Hematopoietic multipotent progenitor cell treated with erythropoietin and hydrocortisone succinate and interleukin-3 and kit ligand, for 6 days (in vitro differentiated cells): ENCODE measurements at regions not wholly inside any gene's neighbourhood (a gene's known extent, or its start where the extent isn't known, plus 50 kb on each side); places are given as distances from the start of the nearest gene placed in this dataset.
"Not testable (repeated sequence)": the region's sequence is repeated elsewhere in the genome, so short reads cannot be mapped to it uniquely, and the experiment has no call there.

Experiments used
- DNase-seq: peaks from one replicate; pipeline ENCODE4 v3.0.0-alpha.2; 2015

GRCh38 chr10:20381761-20382160, 515.4 kb downstream of the NEBL start:
- DNase-seq = no peak

GRCh38 chr10:20380401-20380800, 516.7 kb downstream of the NEBL start:
- no peak for DNase-seq

- no peak for DNase-seq
Measured at GRCh38 chr10:20372748-20373147, 524.4 kb downstream of the NEBL start.

DNA sequence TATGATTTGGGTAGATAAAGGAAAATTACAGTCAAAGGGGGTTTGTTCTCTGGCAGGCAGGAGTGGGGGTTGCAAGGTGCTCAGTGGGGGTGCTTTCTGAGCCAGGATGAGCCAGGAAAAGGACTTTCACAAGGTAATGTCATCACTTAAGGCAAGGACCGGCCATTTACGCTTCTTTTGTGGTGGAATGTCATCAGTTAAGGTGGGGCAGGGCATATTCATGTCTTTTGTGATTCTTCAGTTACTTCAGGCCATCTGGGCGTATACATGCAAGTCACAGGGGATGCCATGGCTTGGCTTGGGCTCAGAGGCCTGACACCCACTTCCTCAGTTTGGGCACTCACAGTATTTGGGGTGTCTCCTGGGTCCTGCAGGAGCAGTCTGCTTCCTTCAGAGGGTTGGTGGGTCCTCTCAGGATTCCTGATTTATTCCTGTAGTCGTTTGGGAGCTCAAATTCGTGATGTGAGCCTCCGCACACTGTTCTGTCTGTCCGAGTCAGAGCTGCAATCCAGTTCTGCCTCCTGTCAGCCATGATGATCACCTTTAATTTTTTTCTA, 526.1 kb downstream of the NEBL start:
- DNase-seq = not testable (repeated sequence)

GRCh38 chr10:20369863-20370736, 527.0 kb downstream of the NEBL start:
- no peak for DNase-seq

DNA sequence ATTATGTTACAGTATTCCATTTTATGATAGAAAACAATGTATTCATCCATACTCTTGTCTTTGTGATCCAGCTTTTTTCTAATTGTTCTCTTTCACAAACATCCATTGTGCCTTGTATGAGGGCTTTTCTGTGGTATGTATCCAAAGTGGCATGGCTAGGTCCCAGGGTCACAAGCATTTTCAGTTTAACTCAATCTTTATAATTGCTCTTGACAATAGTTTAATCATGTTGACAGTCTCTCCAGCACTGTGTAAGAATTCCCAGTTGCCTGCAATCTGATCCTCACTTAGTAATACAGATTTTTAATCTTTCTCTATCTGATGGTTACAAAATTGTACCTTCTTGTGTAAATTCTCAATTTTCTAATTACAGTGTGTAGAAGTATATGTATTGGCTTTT, 533.4 kb downstream of the NEBL start:
- no peak for DNase-seq

- no peak for DNase-seq
Measured at GRCh38 chr10:20355915-20356314, 539.7 kb downstream of the PLXDC2 start.

DNA sequence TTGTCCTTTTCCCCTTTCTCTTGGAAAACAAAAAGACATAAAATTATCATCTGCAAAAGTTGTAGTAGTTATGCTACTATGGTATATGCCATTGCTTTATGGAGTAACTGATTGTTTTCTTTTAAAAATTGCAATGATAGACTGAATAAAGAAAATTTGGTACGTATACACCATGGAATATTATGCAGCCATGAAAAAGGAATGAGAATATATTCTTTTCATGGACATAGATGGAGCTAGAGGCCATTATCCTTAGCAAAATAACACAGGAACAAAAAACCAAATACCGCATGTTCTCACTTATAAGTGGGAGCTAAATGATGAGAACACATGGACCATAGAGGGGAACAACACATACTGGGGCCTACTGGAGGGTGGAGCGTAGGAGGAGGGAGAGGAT, 538.8 kb downstream of the PLXDC2 start:
- no peak for DNase-seq

DNA sequence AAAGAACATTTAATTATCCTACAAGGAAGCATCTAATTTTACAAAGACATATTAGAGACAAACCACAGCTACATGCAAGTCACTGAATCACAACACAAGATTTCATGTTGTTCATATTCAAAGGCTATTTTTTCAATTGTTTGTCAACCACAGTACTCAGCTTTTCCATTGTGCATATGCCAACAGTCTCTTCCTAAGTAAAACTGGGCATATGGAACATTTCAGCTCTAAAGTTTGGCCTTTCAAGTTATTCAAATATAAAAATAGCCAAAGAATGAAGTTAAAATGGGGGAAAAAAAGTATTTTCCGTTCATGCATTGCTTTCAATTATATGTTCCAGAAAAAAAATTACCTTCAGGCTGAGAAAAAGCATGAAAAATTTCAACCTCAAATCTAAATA, 537.9 kb downstream of the PLXDC2 start:
- DNase-seq = no peak

GRCh38 chr10:20350509-20350908, 534.3 kb downstream of the PLXDC2 start:
- DNase-seq = no peak

- DNase-seq = no peak
Measured at GRCh38 chr10:20343036-20343435, 526.8 kb downstream of the PLXDC2 start.
